Activated naive CD4-positive, alpha-beta T cell treated with anti-CD3 and anti-CD28 coated beads, Interleukin-2, amount 50 U/mL, for 24 hours (primary cell): ENCODE measurements at regions not wholly inside any gene's neighbourhood (a gene's known extent, or its start where the extent isn't known, plus 50 kb on each side); places are given as distances from the start of the nearest gene placed in this dataset.

ENCODE experiments used
- H3K27ac Mint-ChIP-seq: one replicate; pipeline ENCODE4 v1.8.0; 2021; ENCODE audit warnings: mild to moderate bottlenecking, mixed read lengths
- H3K27me3 Mint-ChIP-seq: one replicate; pipeline ENCODE4 v1.8.0; 2021; ENCODE audit warnings: mixed read lengths
- H3K36me3 Mint-ChIP-seq: one replicate; pipeline ENCODE4 v1.8.0; 2021; ENCODE audit warnings: mixed read lengths
- H3K4me1 Mint-ChIP-seq: one replicate; pipeline ENCODE4 v1.8.0; 2021; ENCODE audit warnings: mixed read lengths
- H3K4me3 Mint-ChIP-seq: one replicate; pipeline ENCODE4 v1.8.0; 2021; ENCODE audit warnings: mild to moderate bottlenecking, mixed read lengths
- H3K9me3 Mint-ChIP-seq: one replicate; pipeline ENCODE4 v1.8.0; 2021; ENCODE audit warnings: mixed read lengths

DNA sequence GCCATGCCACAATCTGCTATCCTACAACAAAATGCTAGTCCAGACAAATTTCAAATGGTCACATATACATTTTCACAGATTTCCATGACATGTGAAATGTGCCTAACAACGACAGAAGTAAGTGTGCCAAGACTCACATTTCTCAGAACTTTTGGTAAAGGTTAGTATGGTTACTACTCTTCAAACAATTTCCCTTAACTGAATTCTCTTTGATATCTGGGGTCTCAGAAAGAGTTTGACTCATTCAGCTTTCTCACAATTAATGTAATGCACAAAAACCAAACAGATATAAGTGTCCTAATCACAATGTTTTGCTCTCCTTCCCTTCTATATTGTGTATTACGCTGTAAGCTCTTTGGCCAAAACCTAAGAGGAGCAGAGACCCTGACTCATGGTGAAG lies 122.4 kb upstream of the LEF1 start:
- H3K4me3 Mint-ChIP-seq: no peak overlapping the region
- peaks cover 18% of the 10 kb centered on the region for H3K4me1 Mint-ChIP-seq
- H3K27ac Mint-ChIP-seq: no peak overlapping the region
- H3K36me3 Mint-ChIP-seq: no peaks in the 10 kb centered on the region
- no peaks in the 10 kb centered on the region for H3K9me3 Mint-ChIP-seq
- no peaks in the 10 kb centered on the region for H3K27me3 Mint-ChIP-seq

DNA sequence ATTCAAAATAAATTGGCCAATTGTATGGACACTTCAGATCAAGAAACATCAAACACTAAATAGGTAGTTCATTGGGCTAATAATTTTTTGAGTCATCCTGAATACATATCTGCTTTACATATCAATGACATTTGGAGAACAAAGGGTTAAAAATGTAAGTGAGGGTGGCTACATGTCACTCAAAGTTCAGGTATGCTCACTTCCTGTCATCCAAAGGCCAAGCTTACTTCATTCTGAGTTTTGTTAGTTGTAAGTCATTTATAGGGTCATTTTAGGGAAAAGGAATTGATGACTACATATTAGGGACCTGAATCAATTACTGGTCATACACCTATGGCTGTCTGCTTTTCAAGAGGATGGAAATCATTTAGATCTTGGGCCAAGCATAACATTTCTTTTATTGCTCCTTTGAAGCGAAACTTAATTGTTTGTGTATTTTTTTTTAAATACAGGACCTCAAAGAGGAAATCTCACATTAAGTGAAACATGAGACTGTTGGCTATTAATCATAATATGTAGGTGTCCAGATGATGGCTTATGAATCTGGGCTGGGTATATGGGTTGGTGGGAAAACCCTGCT lies 119.2 kb upstream of the LEF1 start:
- no peak overlapping the region for H3K27ac Mint-ChIP-seq
- H3K4me3 Mint-ChIP-seq: no peak overlapping the region
- H3K9me3 Mint-ChIP-seq: no peaks in the 10 kb centered on the region

DNA sequence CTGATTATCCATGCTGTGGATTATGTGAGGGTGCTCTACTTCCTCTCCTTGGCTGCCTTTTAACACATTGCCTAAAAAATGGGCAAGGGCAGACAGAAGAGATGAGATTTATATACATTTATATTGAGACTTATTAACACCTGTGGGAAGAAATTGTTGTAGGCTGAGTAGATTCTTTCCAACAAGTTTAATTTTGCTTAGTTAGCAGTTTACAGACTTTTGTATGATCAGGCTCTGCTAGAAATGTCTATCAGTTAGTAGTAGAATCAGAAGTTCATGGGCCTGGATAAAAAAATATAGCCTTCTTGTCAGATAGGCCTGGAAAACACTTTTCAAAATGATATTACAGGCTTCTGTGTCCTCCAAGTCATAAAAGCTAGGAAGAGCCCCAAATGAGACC lies 111.3 kb upstream of the LEF1 start:
- Mint-ChIP-seq H3K27ac (no peak overlapping the region), H3K36me3 (peaks cover 9% of the 10 kb centered on the region), H3K9me3 (no peaks in the 10 kb centered on the region), H3K27me3 (no peaks in the 10 kb centered on the region), H3K4me1 (peaks cover 12% of the 10 kb centered on the region), H3K4me3 (no peak overlapping the region)

More for the DNA sequence above, 119.2 kb upstream of the LEF1 start:
- peaks cover 25% of the 10 kb centered on the region for H3K4me1 Mint-ChIP-seq
- no peaks in the 10 kb centered on the region for H3K27me3 Mint-ChIP-seq
- no peaks in the 10 kb centered on the region for H3K36me3 Mint-ChIP-seq

DNA sequence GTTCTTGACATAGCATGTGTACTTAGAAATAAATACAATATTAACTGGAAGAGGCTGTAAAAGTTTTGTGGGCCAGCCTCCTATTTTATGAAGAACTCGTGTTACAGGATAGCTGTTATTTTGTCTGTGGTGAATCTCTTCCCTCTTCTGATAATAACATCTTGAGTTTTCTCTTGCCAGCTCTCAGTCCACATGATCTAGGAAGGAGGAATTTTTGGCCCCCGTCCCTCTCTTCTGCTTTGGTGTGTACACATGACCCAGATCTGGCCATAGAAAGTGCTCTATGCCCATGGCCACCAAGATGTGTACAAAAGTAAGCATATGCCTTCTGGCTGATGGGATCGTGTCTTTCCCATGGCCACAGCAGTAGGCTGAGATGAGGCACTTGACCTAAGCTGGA lies 108.0 kb upstream of the LEF1 start:
- Mint-ChIP-seq H3K27ac (no peak overlapping the region), H3K27me3 (no peaks in the 10 kb centered on the region), H3K4me1 (peaks cover 10% of the 10 kb centered on the region), H3K9me3 (no peaks in the 10 kb centered on the region), H3K4me3 (no peak overlapping the region), H3K36me3 (peaks cover 9% of the 10 kb centered on the region)

DNA sequence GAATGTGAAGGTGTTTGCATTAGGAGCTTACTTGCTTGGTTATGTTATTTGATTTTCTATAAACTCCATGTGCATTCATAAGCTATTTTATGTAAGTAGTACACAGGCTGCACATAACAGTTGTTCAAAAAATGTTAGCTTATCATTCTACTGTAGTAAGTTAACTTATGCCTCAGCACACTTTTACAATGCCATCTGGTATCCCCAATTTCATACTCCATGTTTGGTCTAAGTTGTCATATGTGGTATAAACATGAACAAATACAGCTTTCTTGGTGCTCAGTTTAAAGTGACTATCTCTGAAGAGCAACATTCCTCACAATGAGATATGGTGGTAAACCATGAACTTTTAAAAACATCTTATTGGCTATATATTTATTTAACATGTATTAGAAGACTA lies 104.3 kb upstream of the LEF1 start:
- H3K27me3 Mint-ChIP-seq: no peaks in the 10 kb centered on the region
- H3K27ac Mint-ChIP-seq: no peak overlapping the region
- peaks cover 4% of the 10 kb centered on the region for H3K36me3 Mint-ChIP-seq
- H3K4me3 Mint-ChIP-seq: no peak overlapping the region
- no peaks in the 10 kb centered on the region for H3K9me3 Mint-ChIP-seq
- peaks cover 17% of the 10 kb centered on the region for H3K4me1 Mint-ChIP-seq

DNA sequence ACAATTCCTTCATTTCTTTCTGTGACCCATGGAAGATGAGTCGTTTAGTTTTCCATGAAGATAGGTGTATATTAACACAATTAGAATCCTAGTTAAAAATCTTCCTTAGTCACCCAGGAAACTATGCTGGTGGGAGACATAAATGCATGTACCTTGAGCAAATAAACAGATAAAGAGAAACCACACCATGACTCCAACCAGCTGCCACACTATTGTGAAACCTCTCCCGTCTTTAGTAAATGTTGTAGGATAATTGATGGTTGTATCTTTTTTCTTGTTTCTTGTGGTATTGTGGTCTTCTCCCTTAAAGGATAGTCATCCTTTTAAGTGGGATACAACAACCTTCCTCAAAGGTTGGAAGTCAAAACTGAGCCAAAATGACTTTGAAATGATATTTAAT lies 103.8 kb upstream of the LEF1 start:
- no peak overlapping the region for H3K27ac Mint-ChIP-seq
- no peak overlapping the region for H3K4me3 Mint-ChIP-seq
- peaks cover 17% of the 10 kb centered on the region for H3K4me1 Mint-ChIP-seq
- no peaks in the 10 kb centered on the region for H3K27me3 Mint-ChIP-seq
- H3K36me3 Mint-ChIP-seq: peaks cover 4% of the 10 kb centered on the region
- no peaks in the 10 kb centered on the region for H3K9me3 Mint-ChIP-seq

DNA sequence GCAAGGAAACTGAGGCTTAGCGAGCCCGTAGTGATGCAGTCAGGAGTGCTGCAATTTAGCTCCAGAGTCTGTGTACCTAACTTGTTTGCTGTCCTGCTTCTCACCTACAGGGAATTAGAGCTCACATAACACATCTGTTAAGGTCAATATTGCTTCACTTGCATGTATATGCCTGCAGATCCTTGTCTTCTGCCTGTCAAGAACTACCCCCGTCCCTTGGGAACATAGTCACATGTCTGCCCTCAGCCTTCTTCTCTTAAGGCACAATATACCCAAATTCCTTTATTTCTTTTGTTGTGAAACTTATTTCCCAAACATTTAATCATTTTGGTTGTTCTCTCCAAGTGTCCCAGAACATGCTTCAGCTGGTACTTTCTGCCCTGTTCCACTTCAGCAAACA lies 103.3 kb upstream of the LEF1 start:
- Mint-ChIP-seq H3K27me3 (no peaks in the 10 kb centered on the region), H3K9me3 (no peaks in the 10 kb centered on the region), H3K4me1 (peaks cover 17% of the 10 kb centered on the region), H3K27ac (no peak overlapping the region), H3K4me3 (no peak overlapping the region), H3K36me3 (peaks cover 4% of the 10 kb centered on the region)

DNA sequence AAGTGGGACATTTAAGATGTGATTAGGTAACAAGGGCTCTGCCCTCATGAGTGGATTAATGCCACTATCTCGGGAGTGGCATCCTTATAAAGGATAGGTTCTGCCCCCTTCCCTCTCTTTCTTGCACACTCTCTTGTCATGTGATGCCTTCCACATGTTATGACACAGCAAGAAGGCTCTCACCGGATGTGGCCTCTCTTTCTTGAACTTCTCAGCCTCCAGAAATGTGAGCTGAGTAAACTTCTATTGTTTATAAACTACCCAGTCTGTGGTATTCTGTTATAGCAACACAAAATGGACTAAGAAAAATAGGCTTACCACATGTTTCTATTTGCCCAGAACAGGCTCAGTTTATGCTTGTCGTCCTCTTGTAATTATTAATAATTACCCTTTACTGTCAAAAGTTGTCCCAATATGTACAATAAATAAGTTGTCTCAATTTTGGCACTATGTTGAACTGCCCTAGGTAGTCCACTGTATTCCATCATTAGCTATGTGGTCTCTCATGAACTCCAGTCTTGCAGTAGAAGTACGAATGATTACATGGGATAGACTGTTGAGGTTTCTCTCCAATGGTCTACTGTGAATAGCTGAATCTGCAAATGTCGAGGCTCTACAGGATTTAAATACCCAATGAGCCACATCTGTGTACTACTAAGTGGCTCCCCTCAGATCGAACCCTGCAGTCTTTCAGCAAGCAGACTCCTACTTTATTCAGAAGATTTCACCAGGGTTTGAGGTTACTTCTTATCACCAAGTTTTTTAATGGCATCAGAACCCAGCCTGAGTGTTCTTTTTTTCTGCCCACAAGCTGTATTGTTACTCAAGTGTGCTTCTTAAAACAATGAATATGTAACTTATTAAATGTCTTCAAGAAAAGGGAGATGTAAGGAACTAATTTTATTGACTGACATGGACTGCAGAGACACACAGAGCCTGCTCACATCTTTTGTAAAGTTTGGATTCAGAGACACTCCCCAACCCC lies 102.0 kb upstream of the LEF1 start:
- H3K4me3 Mint-ChIP-seq: no peak overlapping the region
- H3K27ac Mint-ChIP-seq: no peak overlapping the region
- H3K27me3 Mint-ChIP-seq: no peaks in the 10 kb centered on the region

DNA sequence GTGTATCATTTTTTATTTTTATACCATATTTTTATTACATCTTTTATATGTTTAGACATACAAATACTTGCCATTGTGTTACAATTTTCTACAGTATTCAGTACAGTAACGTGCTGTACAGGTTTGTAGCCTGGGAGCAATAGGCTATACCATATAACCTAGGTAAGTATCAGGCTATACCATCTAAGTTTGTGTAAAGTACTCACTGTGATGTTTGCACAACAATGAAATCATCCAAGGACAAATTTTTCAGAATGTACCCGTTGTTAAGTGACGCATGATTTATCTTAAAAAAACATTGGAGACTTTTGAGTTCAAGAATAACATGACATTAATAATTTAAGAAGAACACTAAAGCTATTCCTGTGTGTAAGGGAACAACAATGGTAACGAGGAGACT lies 96.0 kb upstream of the LEF1 start:
- Mint-ChIP-seq H3K4me3 (no peak overlapping the region), H3K27me3 (no peaks in the 10 kb centered on the region), H3K9me3 (no peaks in the 10 kb centered on the region), H3K4me1 (peaks cover 9% of the 10 kb centered on the region), H3K36me3 (peaks cover 20% of the 10 kb centered on the region), H3K27ac (no peak overlapping the region)

More for the DNA sequence above, 102.0 kb upstream of the LEF1 start:
- peaks cover 17% of the 10 kb centered on the region for H3K4me1 Mint-ChIP-seq
- peaks cover 6% of the 10 kb centered on the region for H3K36me3 Mint-ChIP-seq
- no peaks in the 10 kb centered on the region for H3K9me3 Mint-ChIP-seq

DNA sequence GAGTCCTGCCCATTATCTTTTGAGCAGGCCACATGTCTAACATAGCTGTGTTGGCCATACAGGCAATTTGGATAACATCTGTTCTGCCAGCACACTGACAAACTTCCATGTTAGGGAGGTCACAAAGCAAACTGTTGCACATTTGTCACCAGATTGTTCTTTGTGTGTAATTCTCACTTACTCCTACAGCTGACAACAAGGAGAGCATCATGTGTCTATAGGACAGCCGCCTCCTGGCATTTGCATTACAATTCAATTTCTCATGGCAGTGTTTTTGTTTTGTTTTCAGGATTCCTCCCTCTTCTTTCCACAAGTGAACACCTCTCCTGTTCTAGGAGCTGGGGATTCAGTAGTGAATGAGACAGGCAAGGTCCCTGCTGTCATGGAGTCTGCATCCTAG lies 94.3 kb upstream of the LEF1 start:
- H3K27me3 Mint-ChIP-seq: no peaks in the 10 kb centered on the region
- H3K4me3 Mint-ChIP-seq: no peak overlapping the region
- H3K27ac Mint-ChIP-seq: no peak overlapping the region
- H3K36me3 Mint-ChIP-seq: peaks cover 19% of the 10 kb centered on the region
- peaks cover 10% of the 10 kb centered on the region for H3K4me1 Mint-ChIP-seq
- H3K9me3 Mint-ChIP-seq: no peaks in the 10 kb centered on the region

DNA sequence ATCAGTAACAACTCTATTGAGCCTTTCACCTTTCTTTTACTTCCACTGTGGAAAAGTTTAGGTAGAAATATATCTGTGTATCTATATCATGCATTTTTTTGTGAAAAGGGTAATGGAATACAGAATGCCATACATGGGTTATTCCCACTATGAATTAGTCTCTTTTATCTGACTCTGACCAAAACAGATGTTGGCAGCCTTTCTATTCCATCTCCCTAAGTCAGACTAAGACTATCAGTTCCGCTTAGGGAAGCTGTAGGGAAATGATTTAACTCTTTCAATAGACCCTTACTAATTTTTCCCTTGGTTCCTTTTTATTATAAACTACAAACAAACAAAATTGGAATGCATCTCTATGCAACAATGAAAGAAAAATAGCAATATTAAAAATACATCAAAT lies 92.3 kb upstream of the LEF1 start:
- Mint-ChIP-seq H3K4me3 (no peak overlapping the region), H3K9me3 (no peaks in the 10 kb centered on the region), H3K27ac (no peak overlapping the region), H3K36me3 (peaks cover 22% of the 10 kb centered on the region), H3K27me3 (no peaks in the 10 kb centered on the region), H3K4me1 (peaks cover 10% of the 10 kb centered on the region)

DNA sequence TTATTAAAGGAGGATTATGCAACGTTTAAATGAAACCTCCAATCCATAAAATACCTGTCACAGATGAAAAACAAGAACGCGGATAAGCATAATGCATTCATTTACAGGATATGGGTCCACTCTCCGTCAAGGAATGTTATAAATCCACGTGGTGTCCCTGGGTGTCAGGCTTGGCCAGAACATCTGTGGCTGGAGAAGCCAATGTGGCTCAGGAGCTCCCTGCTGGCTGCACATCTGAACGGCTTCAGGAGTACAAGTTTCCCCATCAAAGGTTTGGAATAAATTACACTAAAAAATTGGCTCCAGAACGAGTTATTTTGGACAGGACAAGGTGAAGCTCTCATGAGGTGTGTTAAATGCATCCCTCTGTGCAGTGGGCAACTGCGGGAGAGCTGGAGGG lies 87.8 kb upstream of the LEF1 start:
- Mint-ChIP-seq H3K4me3 (no peak overlapping the region), H3K27me3 (no peaks in the 10 kb centered on the region), H3K4me1 (peaks cover 14% of the 10 kb centered on the region), H3K9me3 (no peaks in the 10 kb centered on the region), H3K36me3 (peaks cover 16% of the 10 kb centered on the region), H3K27ac (no peak overlapping the region)

DNA sequence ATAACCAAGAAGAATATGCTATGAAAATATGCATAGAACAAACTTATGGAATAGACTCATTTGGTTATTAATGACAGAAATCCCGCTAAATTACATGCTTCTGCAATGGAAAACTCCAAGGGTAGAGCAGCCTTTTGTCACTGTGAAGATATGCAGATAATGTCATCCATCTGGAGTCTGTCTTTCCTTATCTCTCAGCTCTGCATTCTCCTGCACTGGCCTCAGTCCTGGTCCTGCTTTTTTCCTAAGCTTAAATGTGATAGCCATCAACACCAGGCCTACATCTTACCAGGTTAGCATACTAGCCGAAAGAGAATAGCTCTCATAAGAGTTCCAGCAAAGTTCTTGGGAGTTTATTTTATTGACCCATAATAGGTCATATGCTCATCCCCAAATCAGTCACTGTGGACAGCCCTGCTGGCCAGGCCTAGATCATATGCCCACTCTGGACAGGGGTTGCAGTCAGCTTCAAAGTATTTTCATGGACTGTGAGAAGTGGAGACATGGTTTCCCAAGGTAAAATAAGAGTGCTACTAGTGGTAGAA lies 86.5 kb upstream of the LEF1 start:
- Mint-ChIP-seq H3K4me1 (peaks cover 10% of the 10 kb centered on the region), H3K27me3 (no peaks in the 10 kb centered on the region), H3K9me3 (no peaks in the 10 kb centered on the region), H3K4me3 (no peak overlapping the region), H3K27ac (no peak overlapping the region), H3K36me3 (peaks cover 16% of the 10 kb centered on the region)

DNA sequence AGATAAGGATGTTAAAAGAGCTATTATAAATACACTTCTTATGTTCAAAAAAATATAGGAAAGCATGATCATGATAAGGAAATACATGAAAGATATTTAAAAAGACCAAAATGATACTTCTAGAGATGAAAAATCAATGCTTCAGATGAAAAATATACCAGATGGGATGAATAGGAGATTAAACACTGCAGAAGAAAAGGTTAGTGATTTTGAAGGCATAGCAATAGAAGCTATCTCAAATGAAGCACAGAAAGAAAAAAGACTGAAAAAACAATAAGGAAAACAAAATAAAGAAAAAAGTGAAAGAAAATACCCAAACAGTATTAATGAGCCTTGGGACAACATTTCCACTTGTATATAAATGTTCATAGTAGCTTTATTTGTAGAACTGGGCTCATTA lies 80.7 kb upstream of the LEF1 start:
- no peaks in the 10 kb centered on the region for H3K27me3 Mint-ChIP-seq
- peaks cover 13% of the 10 kb centered on the region for H3K36me3 Mint-ChIP-seq
- H3K4me3 Mint-ChIP-seq: no peak overlapping the region
- H3K4me1 Mint-ChIP-seq: peaks cover 10% of the 10 kb centered on the region
- H3K9me3 Mint-ChIP-seq: peaks cover 5% of the 10 kb centered on the region
- H3K27ac Mint-ChIP-seq: no peak overlapping the region

DNA sequence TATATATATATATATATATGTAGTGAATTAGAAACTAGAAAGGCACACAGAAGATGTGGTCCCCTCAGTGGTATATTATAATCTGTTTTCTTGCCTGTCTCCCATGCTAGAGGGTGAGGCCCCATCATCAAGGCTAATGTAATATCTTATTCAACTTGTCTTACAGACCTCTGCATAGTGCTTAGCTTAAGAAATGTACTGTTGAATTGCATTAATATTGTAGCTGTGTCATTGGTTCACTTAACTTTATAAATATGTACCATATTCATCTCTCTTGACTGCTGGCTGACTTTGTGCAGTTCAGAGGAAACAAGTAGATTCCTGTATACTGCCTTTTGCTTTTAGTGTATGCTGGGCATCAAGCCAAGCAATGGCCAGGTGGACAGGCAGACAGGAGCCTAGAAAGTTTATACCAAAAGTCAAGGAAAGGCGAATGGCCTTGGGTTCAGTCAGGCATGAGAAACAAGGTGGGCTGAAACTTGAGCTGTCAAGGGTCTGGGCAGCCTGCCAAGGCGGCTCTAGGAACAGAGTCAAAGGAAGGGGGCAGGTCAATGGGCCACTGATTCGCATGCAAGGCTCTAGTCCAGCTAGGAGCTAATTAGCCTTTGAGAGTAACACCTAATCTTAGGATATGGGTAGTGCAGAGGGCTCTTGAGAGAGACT lies 78.8 kb upstream of the LEF1 start:
- H3K36me3 Mint-ChIP-seq: peaks cover 8% of the 10 kb centered on the region
- H3K27me3 Mint-ChIP-seq: no peaks in the 10 kb centered on the region
- no peak overlapping the region for H3K27ac Mint-ChIP-seq
- peaks cover 19% of the 10 kb centered on the region for H3K4me1 Mint-ChIP-seq
- peaks cover 5% of the 10 kb centered on the region for H3K9me3 Mint-ChIP-seq
- H3K4me3 Mint-ChIP-seq: no peak overlapping the region

DNA sequence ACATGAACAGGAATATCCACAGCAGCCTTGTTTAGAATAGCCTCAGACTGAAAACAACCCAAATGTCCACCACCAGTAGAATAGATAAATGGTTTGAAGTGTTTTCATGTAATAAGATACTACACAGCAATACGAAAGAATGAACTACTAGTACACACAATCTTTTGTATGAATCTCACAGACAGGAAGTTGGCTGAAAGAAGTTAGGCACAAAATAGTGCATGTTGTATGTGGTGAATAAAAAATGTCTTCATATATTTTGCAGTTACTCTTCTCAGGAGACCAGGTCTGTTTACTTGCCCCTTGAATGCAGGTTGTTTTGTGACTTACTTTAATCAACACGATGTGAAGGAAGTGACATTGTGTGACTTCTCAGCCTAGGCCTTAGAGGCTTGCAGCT lies 75.9 kb upstream of the LEF1 start:
- Mint-ChIP-seq H3K4me1 (peaks cover 19% of the 10 kb centered on the region), H3K27me3 (no peaks in the 10 kb centered on the region), H3K9me3 (peaks cover 9% of the 10 kb centered on the region), H3K36me3 (peaks cover 9% of the 10 kb centered on the region), H3K27ac (no peak overlapping the region), H3K4me3 (no peak overlapping the region)
